PC-3 (cell line): ENCODE measurements at regions not wholly inside any gene's neighbourhood (a gene's known extent, or its start where the extent isn't known, plus 50 kb on each side); places are given as distances from the start of the nearest gene placed in this dataset.

ENCODE experiments used
- EZH2phosphoT487 ChIP-seq: fragments of 300-600 bp; sonication (generic); IDR thresholded peaks from 2 replicates; pipeline ENCODE4 v1.6.1; 2018; ENCODE audit warnings: mild to moderate bottlenecking, antibody characterized with exemption, low read length, borderline replicate concordance
- TF ChIP-seq, protein P1 (sequence below): fragments of 300-600 bp; sonication (generic); conservative IDR thresholded peaks from 2 replicates; pipeline ENCODE4 v1.5.1; 2017; ENCODE audit warnings: antibody characterized with exemption, low read depth, mild to moderate bottlenecking, low read length

DNA sequence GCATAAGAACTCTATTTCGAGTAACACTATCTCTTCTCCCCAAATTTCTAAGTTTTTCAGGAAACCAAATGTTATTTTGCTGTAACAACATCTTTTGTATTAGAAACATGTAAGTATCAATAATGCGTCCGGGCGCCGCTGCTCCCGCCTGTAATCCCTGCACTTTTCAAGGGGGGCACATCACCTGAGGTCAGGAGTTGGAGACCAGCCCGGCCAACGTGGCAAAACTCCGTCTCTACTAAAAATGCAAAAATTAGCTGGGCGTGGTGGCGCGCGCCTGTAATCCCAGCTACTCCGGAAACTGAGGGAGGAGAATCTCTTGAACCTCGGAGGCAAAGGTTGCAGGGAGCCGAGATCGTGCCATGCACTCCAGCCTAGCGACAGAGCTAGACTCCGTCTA, 881.1 kb upstream of the NUDT12 start:
- TF ChIP-seq, protein P1, sequence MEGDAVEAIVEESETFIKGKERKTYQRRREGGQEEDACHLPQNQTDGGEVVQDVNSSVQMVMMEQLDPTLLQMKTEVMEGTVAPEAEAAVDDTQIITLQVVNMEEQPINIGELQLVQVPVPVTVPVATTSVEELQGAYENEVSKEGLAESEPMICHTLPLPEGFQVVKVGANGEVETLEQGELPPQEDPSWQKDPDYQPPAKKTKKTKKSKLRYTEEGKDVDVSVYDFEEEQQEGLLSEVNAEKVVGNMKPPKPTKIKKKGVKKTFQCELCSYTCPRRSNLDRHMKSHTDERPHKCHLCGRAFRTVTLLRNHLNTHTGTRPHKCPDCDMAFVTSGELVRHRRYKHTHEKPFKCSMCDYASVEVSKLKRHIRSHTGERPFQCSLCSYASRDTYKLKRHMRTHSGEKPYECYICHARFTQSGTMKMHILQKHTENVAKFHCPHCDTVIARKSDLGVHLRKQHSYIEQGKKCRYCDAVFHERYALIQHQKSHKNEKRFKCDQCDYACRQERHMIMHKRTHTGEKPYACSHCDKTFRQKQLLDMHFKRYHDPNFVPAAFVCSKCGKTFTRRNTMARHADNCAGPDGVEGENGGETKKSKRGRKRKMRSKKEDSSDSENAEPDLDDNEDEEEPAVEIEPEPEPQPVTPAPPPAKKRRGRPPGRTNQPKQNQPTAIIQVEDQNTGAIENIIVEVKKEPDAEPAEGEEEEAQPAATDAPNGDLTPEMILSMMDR = no peak
- TF ChIP-seq EZH2phosphoT487 = no peak
